ENCODE measurements at regions not wholly inside any gene's neighbourhood (a gene's known extent, or its start where the extent isn't known, plus 50 kb on each side); places are given as distances from the start of the nearest gene placed in this dataset.

DNA sequence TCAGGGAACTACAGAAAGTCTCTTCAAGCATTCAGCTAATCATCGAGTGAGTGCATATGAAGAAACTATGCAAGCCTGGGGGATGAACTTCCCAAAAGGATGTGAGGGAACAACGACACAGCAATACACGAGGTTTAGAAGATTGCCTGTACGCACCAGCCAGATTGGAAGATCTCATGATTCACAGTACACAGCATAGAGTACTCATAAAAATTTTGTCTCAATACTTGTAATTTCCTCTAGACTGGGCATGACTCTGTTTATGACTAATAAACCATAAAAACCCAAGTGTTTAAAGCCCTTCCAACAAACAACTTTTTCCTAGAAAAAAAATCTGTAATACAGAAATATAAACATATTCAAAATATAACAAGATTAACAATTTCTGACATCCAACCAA lies 279.7 kb downstream of the KCNJ3 start:
- no peak overlapping the region for H3K9ac ChIP-seq (replicated peaks; ENCODE audit: extremely low read depth, insufficient read depth, low read length)
- H2AFZ ChIP-seq (ENCODE audit: low read depth, low read length): no peak overlapping the region
- no peaks in the 10 kb centered on the region for H3K9me1 ChIP-seq (replicated peaks; ENCODE audit: control insufficient read depth, extremely low read depth, insufficient read depth, low read length)
- no peak overlapping the region for H3K4me2 ChIP-seq (ENCODE audit: insufficient read depth, low read length)
- H3K79me2 ChIP-seq (ENCODE audit: control insufficient read depth, insufficient read depth, low read length): no peaks in the 10 kb centered on the region
- TF ChIP-seq GATA2 (IDR thresholded peaks at IDR 0.05; ENCODE audit: insufficient read depth, insufficient read length, low read depth, low read length) (no peak), POLR2AphosphoS5 (IDR thresholded peaks at IDR 0.05; ENCODE audit: insufficient read depth, low read depth, low read length) (no peak), FOS (IDR thresholded peaks at IDR 0.05; ENCODE audit: borderline replicate concordance, insufficient read depth, low read length) (peak; percentile 56)
- POLR2A ChIA-PET: no interaction called here
- DNase-seq (ENCODE audit: low read depth, low spot score): no peak
- intact Hi-C loops (cut with micrococcal nuclease) (no loop called here), dilution Hi-C loops (cut with MboI; ENCODE audit: extremely low pct_ligation_motif_present, low sequenced_read_pairs) (no loop called here)
- no peak for FAIRE-seq
- no peaks in the 10 kb centered on the region for H3K9me3 ChIP-seq (replicated peaks; ENCODE audit: control insufficient read depth, insufficient read depth, low read length)
- CTCF ChIA-PET: no interaction called here
- H3K4me3 ChIP-seq (replicated peaks in 1 of 3; ENCODE audit: insufficient read depth in 1 of 3, low read depth in 1 of 3, low read length in 3 of 3): no peak overlapping the region
- H3K36me3 ChIP-seq (ENCODE audit: control insufficient read depth in 2 of 2, extremely low read depth in 1 of 2, insufficient read depth in 2 of 2, low read length in 2 of 2): no peaks in the 10 kb centered on the region
- BruUV-seq (replicated peaks): no TSS peak
- H4K20me1 ChIP-seq (replicated peaks; ENCODE audit: control insufficient read depth, extremely low read depth, insufficient read depth, low read length): no peaks in the 10 kb centered on the region
- no peaks in the 10 kb centered on the region for H3K27me3 ChIP-seq (ENCODE audit: control insufficient read depth in 2 of 2, insufficient read depth in 2 of 2, low read length in 2 of 2)
- H3K27ac ChIP-seq (ENCODE audit: insufficient read depth, low read depth, low read length): no peak overlapping the region
- H3K4me1 ChIP-seq (ENCODE audit: control insufficient read depth, extremely low read depth, insufficient read depth, low read length): no peaks in the 10 kb centered on the region

- Histone ChIP-seq H3K9ac (replicated peaks; ENCODE audit: extremely low read depth, insufficient read depth, low read length) (no peak overlapping the region), H3K4me3 (replicated peaks in 1 of 3; ENCODE audit: insufficient read depth in 1 of 3, low read depth in 1 of 3, low read length in 3 of 3) (no peak overlapping the region), H2AFZ (ENCODE audit: low read depth, low read length) (no peak overlapping the region), H3K79me2 (ENCODE audit: control insufficient read depth, insufficient read depth, low read length) (no peaks in the 10 kb centered on the region), H3K9me3 (replicated peaks; ENCODE audit: control insufficient read depth, insufficient read depth, low read length) (no peaks in the 10 kb centered on the region), H3K27me3 (ENCODE audit: control insufficient read depth in 2 of 2, insufficient read depth in 2 of 2, low read length in 2 of 2) (no peaks in the 10 kb centered on the region), H3K36me3 (ENCODE audit: control insufficient read depth in 2 of 2, extremely low read depth in 1 of 2, insufficient read depth in 2 of 2, low read length in 2 of 2) (no peaks in the 10 kb centered on the region), H3K27ac (ENCODE audit: insufficient read depth, low read depth, low read length) (no peak overlapping the region), H3K4me1 (ENCODE audit: control insufficient read depth, extremely low read depth, insufficient read depth, low read length) (no peaks in the 10 kb centered on the region), H3K9me1 (replicated peaks; ENCODE audit: control insufficient read depth, extremely low read depth, insufficient read depth, low read length) (no peaks in the 10 kb centered on the region), H3K4me2 (ENCODE audit: insufficient read depth, low read length) (no peak overlapping the region), H4K20me1 (replicated peaks; ENCODE audit: control insufficient read depth, extremely low read depth, insufficient read depth, low read length) (no peaks in the 10 kb centered on the region)
- no peak for FAIRE-seq
- DNase-seq (ENCODE audit: low read depth, low spot score): no peak
- CTCF ChIA-PET: interaction anchor here (1.8 kb wide), 1 partner anchor 11 kb away, joined by 6 read pairs; no protein-coding TSS in a partner anchor
- no TSS peak for BruUV-seq (replicated peaks)
- no peak for TF ChIP-seq EZH2 (IDR thresholded peaks at IDR 0.05; ENCODE audit: borderline replicate concordance, low read depth, low read length, severe bottlenecking)
- TF ChIP-seq FOS (IDR thresholded peaks at IDR 0.05; ENCODE audit: borderline replicate concordance, insufficient read depth, low read length): no peak
- no peak for TF ChIP-seq MYC (IDR thresholded peaks at IDR 0.05; ENCODE audit: low read depth, low read length)
- TF ChIP-seq POLR2AphosphoS5 (IDR thresholded peaks at IDR 0.05; ENCODE audit: insufficient read depth, low read depth, low read length): no peak
- TF ChIP-seq, protein P1, sequence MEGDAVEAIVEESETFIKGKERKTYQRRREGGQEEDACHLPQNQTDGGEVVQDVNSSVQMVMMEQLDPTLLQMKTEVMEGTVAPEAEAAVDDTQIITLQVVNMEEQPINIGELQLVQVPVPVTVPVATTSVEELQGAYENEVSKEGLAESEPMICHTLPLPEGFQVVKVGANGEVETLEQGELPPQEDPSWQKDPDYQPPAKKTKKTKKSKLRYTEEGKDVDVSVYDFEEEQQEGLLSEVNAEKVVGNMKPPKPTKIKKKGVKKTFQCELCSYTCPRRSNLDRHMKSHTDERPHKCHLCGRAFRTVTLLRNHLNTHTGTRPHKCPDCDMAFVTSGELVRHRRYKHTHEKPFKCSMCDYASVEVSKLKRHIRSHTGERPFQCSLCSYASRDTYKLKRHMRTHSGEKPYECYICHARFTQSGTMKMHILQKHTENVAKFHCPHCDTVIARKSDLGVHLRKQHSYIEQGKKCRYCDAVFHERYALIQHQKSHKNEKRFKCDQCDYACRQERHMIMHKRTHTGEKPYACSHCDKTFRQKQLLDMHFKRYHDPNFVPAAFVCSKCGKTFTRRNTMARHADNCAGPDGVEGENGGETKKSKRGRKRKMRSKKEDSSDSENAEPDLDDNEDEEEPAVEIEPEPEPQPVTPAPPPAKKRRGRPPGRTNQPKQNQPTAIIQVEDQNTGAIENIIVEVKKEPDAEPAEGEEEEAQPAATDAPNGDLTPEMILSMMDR (IDR thresholded peaks at IDR 0.05; ENCODE audit: extremely low read depth in 1 of 2, insufficient read depth in 1 of 2, low read depth in 1 of 2, low read length in 2 of 2): no peak
- no peak for TF ChIP-seq JUN (IDR thresholded peaks at IDR 0.05; ENCODE audit: borderline replicate concordance, insufficient read depth, insufficient read length, low read depth)
- intact Hi-C loops (cut with micrococcal nuclease) (no loop called here), dilution Hi-C loops (cut with MboI; ENCODE audit: extremely low pct_ligation_motif_present, low sequenced_read_pairs) (no loop called here)
- POLR2A ChIA-PET: no interaction called here
Measured at GRCh38 chr2:154974041-154974440, 275.5 kb downstream of the KCNJ3 start.
